ENCODE measurements at regions not wholly inside any gene's neighbourhood (a gene's known extent, or its start where the extent isn't known, plus 50 kb on each side); places are given as distances from the start of the nearest gene placed in this dataset.

GRCh38 chr11:43614214-43614613 lies 66.3 kb upstream of the HSD17B12 start:
- TF ChIP-seq REST (IDR thresholded peaks at IDR 0.05; ENCODE audit: insufficient read depth in 1 of 2, low read depth in 2 of 2, low read length in 2 of 2) = no peak
- TF ChIP-seq POLR2AphosphoS5 (IDR thresholded peaks at IDR 0.05; ENCODE audit: low read depth, low read length) = no peak
- no peak for TF ChIP-seq FOXP2 (optimal IDR thresholded peaks at IDR 0.05; ENCODE audit: borderline replicate concordance, extremely low read depth, extremely low read length, insufficient read depth)
- no peak for TF ChIP-seq SIN3A (IDR thresholded peaks at IDR 0.05; ENCODE audit: borderline replicate concordance, insufficient read depth, low read length)
- TF ChIP-seq TAF1 (IDR thresholded peaks at IDR 0.05; ENCODE audit: borderline replicate concordance, insufficient read depth, low read length) = no peak

- TF ChIP-seq SIN3A (IDR thresholded peaks at IDR 0.05; ENCODE audit: borderline replicate concordance, insufficient read depth, low read length) = no peak
- no peak for TF ChIP-seq POLR2AphosphoS5 (IDR thresholded peaks at IDR 0.05; ENCODE audit: low read depth, low read length)
Measured at GRCh38 chr11:43619863-43620505, 60.6 kb upstream of the HSD17B12 start.

GRCh38 chr11:43626798-43627197 lies 53.7 kb upstream of the HSD17B12 start:
- TF ChIP-seq REST (IDR thresholded peaks at IDR 0.05; ENCODE audit: insufficient read depth in 1 of 2, low read depth in 2 of 2, low read length in 2 of 2) (no peak), TAF1 (IDR thresholded peaks at IDR 0.05; ENCODE audit: borderline replicate concordance, insufficient read depth, low read length) (no peak), FOXP2 (optimal IDR thresholded peaks at IDR 0.05; ENCODE audit: borderline replicate concordance, extremely low read depth, extremely low read length, insufficient read depth) (no peak), SIN3A (IDR thresholded peaks at IDR 0.05; ENCODE audit: borderline replicate concordance, insufficient read depth, low read length) (no peak), POLR2AphosphoS5 (IDR thresholded peaks at IDR 0.05; ENCODE audit: low read depth, low read length) (no peak)
